ENCODE measurements at regions not wholly inside any gene's neighbourhood (a gene's known extent, or its start where the extent isn't known, plus 50 kb on each side); places are given as distances from the start of the nearest gene placed in this dataset.

DNA sequence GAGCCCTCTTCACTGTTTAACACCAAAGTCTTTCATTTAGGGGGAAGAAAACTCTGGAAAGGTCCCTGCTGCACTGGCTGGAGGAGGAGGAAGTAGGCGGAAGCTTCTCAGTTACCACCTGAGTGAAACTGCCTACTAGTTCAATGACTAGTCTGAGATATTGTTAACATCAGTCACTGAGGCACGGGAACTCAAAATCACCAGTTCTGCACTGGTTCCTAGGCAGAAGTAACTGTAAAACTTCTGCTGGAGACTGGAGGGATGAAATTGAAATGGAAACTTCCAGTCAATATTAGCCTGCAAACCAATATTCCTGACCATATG lies 178.3 kb downstream of the SNCA start:
- peak; percentile 79 for FAIRE-seq
- H2AFZ ChIP-seq (ENCODE audit: control insufficient read depth, low read length): peak overlapping the region; percentile 81

DNA sequence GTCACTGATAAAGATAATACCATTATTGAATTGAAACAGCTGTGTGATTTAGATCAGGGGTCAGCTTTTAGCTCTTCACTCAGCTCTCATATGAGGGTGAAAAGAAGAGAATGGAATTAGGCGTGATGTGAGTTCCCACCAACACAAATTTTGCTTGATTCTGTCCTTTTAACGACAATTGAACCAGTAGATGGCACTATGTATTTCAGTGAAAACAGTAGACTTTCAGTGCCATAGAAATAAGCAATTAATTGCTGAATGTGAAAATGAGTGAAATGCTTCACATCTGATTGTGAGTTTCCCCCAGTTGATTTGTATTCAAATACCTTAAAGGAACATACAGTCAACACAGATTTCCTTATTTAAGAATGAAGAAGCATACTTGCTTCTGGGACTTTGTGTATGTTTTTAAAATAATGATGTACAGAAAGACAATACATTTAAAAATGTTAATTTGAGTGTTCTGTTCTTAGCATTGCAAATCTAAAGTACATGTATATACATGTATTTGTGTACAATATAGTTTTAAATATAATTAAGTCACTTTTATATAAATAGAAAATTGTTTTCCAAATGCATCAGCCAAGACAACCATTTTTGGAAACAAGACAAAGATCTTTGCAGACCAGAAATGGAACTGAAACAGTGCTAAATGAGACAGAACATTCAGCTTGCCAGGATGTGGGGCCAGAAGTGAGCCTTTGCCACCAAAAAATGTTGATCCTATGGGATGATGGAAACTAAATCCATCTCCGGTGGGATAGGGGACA lies 178.8 kb downstream of the SNCA start:
- Histone ChIP-seq H3K36me3 (ENCODE audit: control insufficient read depth in 2 of 2, extremely low read depth in 1 of 2, insufficient read depth in 2 of 2, low read length in 2 of 2) (no peaks in the 10 kb centered on the region), H3K27me3 (ENCODE audit: control insufficient read depth, extremely low read depth, insufficient read depth, low read length) (no peaks in the 10 kb centered on the region), H3K27ac (ENCODE audit: control insufficient read depth, insufficient read depth, low read length) (no peak overlapping the region), H3K4me3 (ENCODE audit: control insufficient read depth in 2 of 3, extremely low read depth in 1 of 3, insufficient read depth in 2 of 3, low read depth in 1 of 3, low read length in 3 of 3) (no peak overlapping the region), H4K20me1 (ENCODE audit: control insufficient read depth, extremely low read depth, insufficient read depth, low read length) (no peaks in the 10 kb centered on the region), H2AFZ (ENCODE audit: control insufficient read depth, low read length) (peak overlapping the region; percentile 81), H3K4me1 (ENCODE audit: control insufficient read depth, extremely low read depth, insufficient read depth, low read length) (peaks cover 30% of the 10 kb centered on the region), H3K9me1 (ENCODE audit: control insufficient read depth, extremely low read depth, insufficient read depth, low read length) (no peaks in the 10 kb centered on the region), H3K4me2 (ENCODE audit: control insufficient read depth, extremely low read depth, insufficient read depth, low read depth, low read length) (no peak overlapping the region), H3K9ac (ENCODE audit: control insufficient read depth, extremely low read depth, insufficient read depth, low read length) (no peak overlapping the region), H3K79me2 (ENCODE audit: control insufficient read depth, insufficient read depth, low read length) (no peaks in the 10 kb centered on the region), H3K9me3 (ENCODE audit: control insufficient read depth, low read depth, low read length) (no peaks in the 10 kb centered on the region)
- dilution Hi-C loops (cut with MboI; ENCODE audit: extremely low pct_ligation_motif_present, low sequenced_read_pairs): no loop called here
- DNase-seq (ENCODE audit: low read depth, low spot score): no peak
- peak; percentile 93 for FAIRE-seq
- TF ChIP-seq, protein P1, sequence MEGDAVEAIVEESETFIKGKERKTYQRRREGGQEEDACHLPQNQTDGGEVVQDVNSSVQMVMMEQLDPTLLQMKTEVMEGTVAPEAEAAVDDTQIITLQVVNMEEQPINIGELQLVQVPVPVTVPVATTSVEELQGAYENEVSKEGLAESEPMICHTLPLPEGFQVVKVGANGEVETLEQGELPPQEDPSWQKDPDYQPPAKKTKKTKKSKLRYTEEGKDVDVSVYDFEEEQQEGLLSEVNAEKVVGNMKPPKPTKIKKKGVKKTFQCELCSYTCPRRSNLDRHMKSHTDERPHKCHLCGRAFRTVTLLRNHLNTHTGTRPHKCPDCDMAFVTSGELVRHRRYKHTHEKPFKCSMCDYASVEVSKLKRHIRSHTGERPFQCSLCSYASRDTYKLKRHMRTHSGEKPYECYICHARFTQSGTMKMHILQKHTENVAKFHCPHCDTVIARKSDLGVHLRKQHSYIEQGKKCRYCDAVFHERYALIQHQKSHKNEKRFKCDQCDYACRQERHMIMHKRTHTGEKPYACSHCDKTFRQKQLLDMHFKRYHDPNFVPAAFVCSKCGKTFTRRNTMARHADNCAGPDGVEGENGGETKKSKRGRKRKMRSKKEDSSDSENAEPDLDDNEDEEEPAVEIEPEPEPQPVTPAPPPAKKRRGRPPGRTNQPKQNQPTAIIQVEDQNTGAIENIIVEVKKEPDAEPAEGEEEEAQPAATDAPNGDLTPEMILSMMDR (optimal IDR thresholded peaks at IDR 0.05 in 1 of 3, IDR thresholded peaks at IDR 0.05 in 1 of 3, conservative IDR thresholded peaks at IDR 0.05 in 1 of 3; ENCODE audit: extremely low read depth in 1 of 3, insufficient read depth in 2 of 3, low read length in 3 of 3): peak in 2 of 3 experiments; percentile 33 to 44
- no peak for TF ChIP-seq EZH2 (IDR thresholded peaks at IDR 0.05; ENCODE audit: low read length)

More for the DNA sequence above, 178.3 kb downstream of the SNCA start:
- dilution Hi-C loops (cut with MboI; ENCODE audit: extremely low pct_ligation_motif_present, low sequenced_read_pairs): no loop called here
- Histone ChIP-seq H3K4me2 (ENCODE audit: control insufficient read depth, extremely low read depth, insufficient read depth, low read depth, low read length) (no peak overlapping the region), H3K27me3 (ENCODE audit: control insufficient read depth, extremely low read depth, insufficient read depth, low read length) (no peaks in the 10 kb centered on the region), H3K27ac (ENCODE audit: control insufficient read depth, insufficient read depth, low read length) (no peak overlapping the region), H3K79me2 (ENCODE audit: control insufficient read depth, insufficient read depth, low read length) (no peaks in the 10 kb centered on the region), H3K4me1 (ENCODE audit: control insufficient read depth, extremely low read depth, insufficient read depth, low read length) (peaks cover 36% of the 10 kb centered on the region), H4K20me1 (ENCODE audit: control insufficient read depth, extremely low read depth, insufficient read depth, low read length) (no peaks in the 10 kb centered on the region), H3K9ac (ENCODE audit: control insufficient read depth, extremely low read depth, insufficient read depth, low read length) (no peak overlapping the region), H3K9me1 (ENCODE audit: control insufficient read depth, extremely low read depth, insufficient read depth, low read length) (no peaks in the 10 kb centered on the region), H3K9me3 (ENCODE audit: control insufficient read depth, low read depth, low read length) (no peaks in the 10 kb centered on the region), H3K4me3 (ENCODE audit: control insufficient read depth in 2 of 3, extremely low read depth in 1 of 3, insufficient read depth in 2 of 3, low read depth in 1 of 3, low read length in 3 of 3) (no peak overlapping the region), H3K36me3 (ENCODE audit: control insufficient read depth in 2 of 2, extremely low read depth in 1 of 2, insufficient read depth in 2 of 2, low read length in 2 of 2) (no peaks in the 10 kb centered on the region)
- no peak for DNase-seq (ENCODE audit: low read depth, low spot score)
- TF ChIP-seq, protein P1 (optimal IDR thresholded peaks at IDR 0.05 in 1 of 3, IDR thresholded peaks at IDR 0.05 in 1 of 3, conservative IDR thresholded peaks at IDR 0.05 in 1 of 3; ENCODE audit: extremely low read depth in 1 of 3, insufficient read depth in 2 of 3, low read length in 3 of 3): no peak
- no peak for TF ChIP-seq EZH2 (IDR thresholded peaks at IDR 0.05; ENCODE audit: low read length)

Data from keratinocyte (primary cell).